Loucy (cell line): ENCODE measurements at regions not wholly inside any gene's neighbourhood (a gene's known extent, or its start where the extent isn't known, plus 50 kb on each side); places are given as distances from the start of the nearest gene placed in this dataset.

Source experiments
- H2AFZ ChIP-seq: fragments of 200-600 bp; sonication (generic); 2 replicates; pipeline ENCODE4 v1.6.0; 2016; ENCODE audit warnings: antibody characterized with exemption, mild to moderate bottlenecking, low read length, moderate library complexity
- H3F3A ChIP-seq: fragments of 200-600 bp; 2 replicates; pipeline ENCODE4 v1.6.0; 2016; ENCODE audit warnings: antibody characterized with exemption, low read depth, mild to moderate bottlenecking
- H3K27me3 ChIP-seq: fragments of 200-600 bp; sonication (generic); 2 replicates; pipeline ENCODE4 v1.6.1; 2014; ENCODE audit warnings: low read length, mild to moderate bottlenecking; ENCODE audit not compliant: insufficient read depth, poor library complexity, severe bottlenecking
- H3K36me3 ChIP-seq: fragments of 200-600 bp; sonication (generic); 2 replicates; pipeline ENCODE4 v1.6.1; 2016; ENCODE audit warnings: low read length; ENCODE audit not compliant: insufficient read depth
- H3K4me1 ChIP-seq: fragments of 200-600 bp; sonication (generic); 2 replicates; pipeline ENCODE4 v1.5.1; 2014; ENCODE audit warnings: low read length, mild to moderate bottlenecking; ENCODE audit not compliant: insufficient read depth, poor library complexity, severe bottlenecking
- H3K4me2 ChIP-seq: fragments of 200-600 bp; sonication (generic); 2 replicates; pipeline ENCODE4 v1.6.0; 2014; ENCODE audit warnings: antibody characterized with exemption, low read length, low read depth, mild to moderate bottlenecking; ENCODE audit not compliant: poor library complexity, severe bottlenecking
- H3K4me3 ChIP-seq: fragments of 200-600 bp; sonication (generic); 2 replicates; pipeline ENCODE4 v1.5.1; 2014; ENCODE audit warnings: low read length, mild to moderate bottlenecking, mixed read lengths; ENCODE audit not compliant: poor library complexity, severe bottlenecking
- H3K79me2 ChIP-seq: fragments of 200-600 bp; sonication (generic); 2 replicates; pipeline ENCODE4 v1.6.1; 2014; ENCODE audit warnings: low read length; ENCODE audit not compliant: insufficient read depth
- H3K9ac ChIP-seq: fragments of 200-600 bp; sonication (generic); 2 replicates; pipeline ENCODE4 v1.6.0; 2014; ENCODE audit warnings: mild to moderate bottlenecking, low read depth, low read length, moderate library complexity; ENCODE audit not compliant: poor library complexity, severe bottlenecking
- H3K9me2 ChIP-seq: fragments of 200-600 bp; sonication (generic); replicated peaks from 2 replicates; pipeline ENCODE4 v1.6.1; 2016; ENCODE audit warnings: low read depth, low read length, mixed read lengths
- H3K9me3 ChIP-seq: fragments of 200-600 bp; sonication (generic); 2 replicates; pipeline ENCODE4 v1.6.1; 2014; ENCODE audit warnings: mild to moderate bottlenecking, antibody characterized with exemption, low read length, low read depth; ENCODE audit not compliant: insufficient read depth
- H4K20me1 ChIP-seq: fragments of 200-600 bp; sonication (generic); 2 replicates; pipeline ENCODE4 v1.6.0; 2014; ENCODE audit warnings: antibody characterized with exemption, low read length, mild to moderate bottlenecking; ENCODE audit not compliant: insufficient read depth, poor library complexity, severe bottlenecking
- CTCF ChIP-seq: fragments of 200-600 bp; sonication (generic); conservative IDR thresholded peaks from 2 replicates; pipeline ENCODE4 v1.5.1; 2014; ENCODE audit warnings: mild to moderate bottlenecking, antibody characterized with exemption, low read length
- EZH2phosphoT487 ChIP-seq: fragments of 200-600 bp; IDR thresholded peaks from 2 replicates; pipeline ENCODE4 v1.6.1; 2018; ENCODE audit warnings: antibody characterized with exemption, mild to moderate bottlenecking, moderate library complexity, borderline replicate concordance

GRCh38 chr22:45103756-45104155 lies 60.0 kb upstream of the NUP50 start:
- Histone ChIP-seq H3K4me3 (no peak overlapping the region), H3K79me2 (no peaks in the 10 kb centered on the region), H3K4me1 (no peaks in the 10 kb centered on the region), H3K4me2 (no peak overlapping the region), H3K27me3 (no peaks in the 10 kb centered on the region), H4K20me1 (no peaks in the 10 kb centered on the region), H3K9ac (no peak overlapping the region), H3F3A (no peaks in the 10 kb centered on the region), H2AFZ (no peak overlapping the region), H3K9me3 (no peaks in the 10 kb centered on the region), H3K36me3 (no peaks in the 10 kb centered on the region), H3K9me2 (no peaks in the 10 kb centered on the region)
- no peak for TF ChIP-seq CTCF

- Histone ChIP-seq H4K20me1 (no peaks in the 10 kb centered on the region), H2AFZ (no peak overlapping the region)
- TF ChIP-seq EZH2phosphoT487, result no peak
- no peak for TF ChIP-seq CTCF
Measured at GRCh38 chr22:45104313-45104712, 59.4 kb upstream of the NUP50 start.

DNA sequence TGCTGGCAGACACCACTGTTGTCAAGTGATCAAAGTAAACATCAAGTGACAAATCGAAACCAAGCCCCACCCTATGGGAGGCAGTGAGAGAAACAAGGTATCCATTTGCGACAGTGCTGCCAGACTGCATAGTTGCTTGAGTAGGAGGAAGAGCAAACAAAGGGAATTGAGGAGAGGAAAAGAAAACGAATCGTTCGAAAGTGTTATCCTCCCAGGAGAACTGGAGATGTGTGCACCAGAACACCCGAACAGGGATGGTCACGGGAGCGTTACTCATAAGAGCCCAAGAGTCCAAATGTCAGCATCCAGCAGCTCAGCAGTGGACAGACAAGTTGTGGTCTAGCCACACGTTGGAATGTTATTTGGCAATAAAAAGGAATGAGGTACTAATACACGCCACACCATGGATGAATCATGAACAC lies 58.4 kb upstream of the NUP50 start:
- TF ChIP-seq EZH2phosphoT487, result no peak
- TF ChIP-seq CTCF, result no peak
- no peak overlapping the region for H3K4me2 ChIP-seq
- no peak overlapping the region for H2AFZ ChIP-seq

More at GRCh38 chr22:45104313-45104712, 59.4 kb upstream of the NUP50 start:
- Histone ChIP-seq H3K9me2 (no peaks in the 10 kb centered on the region), H3K9me3 (no peaks in the 10 kb centered on the region), H3K79me2 (no peaks in the 10 kb centered on the region), H3K4me1 (no peaks in the 10 kb centered on the region), H3K36me3 (no peaks in the 10 kb centered on the region), H3K4me2 (no peak overlapping the region), H3F3A (no peaks in the 10 kb centered on the region), H3K9ac (no peak overlapping the region), H3K4me3 (no peak overlapping the region), H3K27me3 (no peaks in the 10 kb centered on the region)

More for the DNA sequence above, 58.4 kb upstream of the NUP50 start:
- H3K4me1 ChIP-seq, result no peaks in the 10 kb centered on the region
- no peaks in the 10 kb centered on the region for H3K79me2 ChIP-seq
- no peaks in the 10 kb centered on the region for H3K27me3 ChIP-seq
- no peaks in the 10 kb centered on the region for H3K9me2 ChIP-seq
- H3F3A ChIP-seq, result no peaks in the 10 kb centered on the region
- no peaks in the 10 kb centered on the region for H4K20me1 ChIP-seq
- no peak overlapping the region for H3K9ac ChIP-seq
- H3K4me3 ChIP-seq, result no peak overlapping the region
- H3K36me3 ChIP-seq, result no peaks in the 10 kb centered on the region
- H3K9me3 ChIP-seq, result no peaks in the 10 kb centered on the region
